ENCODE measurements at regions not wholly inside any gene's neighbourhood (a gene's known extent, or its start where the extent isn't known, plus 50 kb on each side); places are given as distances from the start of the nearest gene placed in this dataset.

DNA sequence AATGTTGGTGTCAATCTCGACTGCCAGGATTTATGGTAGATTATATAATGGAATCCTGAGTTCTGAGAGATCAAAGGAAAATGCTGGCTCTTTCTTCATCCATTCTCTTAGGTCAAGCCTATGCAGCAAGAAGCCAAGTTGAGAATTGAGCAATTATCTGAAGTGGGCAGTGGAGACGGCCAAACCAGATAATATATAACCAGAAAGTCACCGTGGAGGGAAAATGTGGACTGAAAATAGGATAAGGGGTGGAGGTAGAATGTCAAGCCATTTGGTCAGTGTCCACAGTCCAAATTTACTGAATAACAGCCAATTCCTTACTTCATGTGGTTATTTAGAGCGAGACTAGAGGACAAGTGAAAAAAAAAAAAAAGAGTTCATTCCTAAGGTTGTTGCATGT, 107.8 kb upstream of the ESR1 start:
- TF ChIP-seq, protein P1, sequence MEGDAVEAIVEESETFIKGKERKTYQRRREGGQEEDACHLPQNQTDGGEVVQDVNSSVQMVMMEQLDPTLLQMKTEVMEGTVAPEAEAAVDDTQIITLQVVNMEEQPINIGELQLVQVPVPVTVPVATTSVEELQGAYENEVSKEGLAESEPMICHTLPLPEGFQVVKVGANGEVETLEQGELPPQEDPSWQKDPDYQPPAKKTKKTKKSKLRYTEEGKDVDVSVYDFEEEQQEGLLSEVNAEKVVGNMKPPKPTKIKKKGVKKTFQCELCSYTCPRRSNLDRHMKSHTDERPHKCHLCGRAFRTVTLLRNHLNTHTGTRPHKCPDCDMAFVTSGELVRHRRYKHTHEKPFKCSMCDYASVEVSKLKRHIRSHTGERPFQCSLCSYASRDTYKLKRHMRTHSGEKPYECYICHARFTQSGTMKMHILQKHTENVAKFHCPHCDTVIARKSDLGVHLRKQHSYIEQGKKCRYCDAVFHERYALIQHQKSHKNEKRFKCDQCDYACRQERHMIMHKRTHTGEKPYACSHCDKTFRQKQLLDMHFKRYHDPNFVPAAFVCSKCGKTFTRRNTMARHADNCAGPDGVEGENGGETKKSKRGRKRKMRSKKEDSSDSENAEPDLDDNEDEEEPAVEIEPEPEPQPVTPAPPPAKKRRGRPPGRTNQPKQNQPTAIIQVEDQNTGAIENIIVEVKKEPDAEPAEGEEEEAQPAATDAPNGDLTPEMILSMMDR (IDR thresholded peaks at IDR 0.05; ENCODE audit: low read depth, low read length, missing control alignments) = no peak
- no peak overlapping the region for H3K4me3 ChIP-seq (ENCODE audit: low read depth, low read length)
- DNase-seq (ENCODE audit: low read depth) = no peak

DNA sequence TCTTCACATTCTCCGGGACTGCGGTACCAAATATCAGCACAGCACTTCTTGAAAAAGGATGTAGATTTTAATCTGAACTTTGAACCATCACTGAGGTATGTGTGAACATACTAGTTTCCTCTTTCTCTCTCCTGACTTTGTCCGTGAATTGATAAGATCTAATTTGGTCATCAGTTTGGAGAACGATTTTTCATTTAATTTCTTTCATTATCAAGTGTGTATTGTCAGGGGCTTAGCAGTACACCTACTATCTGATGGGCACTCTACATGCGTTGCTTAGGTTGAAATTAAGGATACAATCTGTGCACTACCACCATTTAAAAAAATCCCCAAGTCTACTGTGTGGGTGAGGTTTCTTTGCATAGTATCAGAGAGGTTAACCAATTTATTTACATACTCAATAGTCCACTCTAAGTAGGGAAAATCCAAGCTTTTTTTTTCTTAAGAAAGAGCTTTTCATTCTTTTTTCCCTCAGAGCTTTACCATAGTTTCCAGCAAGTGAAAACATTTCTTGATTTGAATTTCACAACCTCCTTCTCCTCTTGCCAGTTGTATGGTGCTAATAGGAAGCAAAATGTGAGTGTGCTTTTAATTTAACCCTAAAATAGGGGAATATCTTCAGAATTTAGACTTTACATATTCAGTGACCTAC, 105.4 kb upstream of the ESR1 start:
- DNase-seq (ENCODE audit: low read depth) = no peak
- TF ChIP-seq, protein P1 (IDR thresholded peaks at IDR 0.05; ENCODE audit: low read depth, low read length, missing control alignments) = no peak
- H3K4me3 ChIP-seq (ENCODE audit: low read depth, low read length) = no peak overlapping the region

DNA sequence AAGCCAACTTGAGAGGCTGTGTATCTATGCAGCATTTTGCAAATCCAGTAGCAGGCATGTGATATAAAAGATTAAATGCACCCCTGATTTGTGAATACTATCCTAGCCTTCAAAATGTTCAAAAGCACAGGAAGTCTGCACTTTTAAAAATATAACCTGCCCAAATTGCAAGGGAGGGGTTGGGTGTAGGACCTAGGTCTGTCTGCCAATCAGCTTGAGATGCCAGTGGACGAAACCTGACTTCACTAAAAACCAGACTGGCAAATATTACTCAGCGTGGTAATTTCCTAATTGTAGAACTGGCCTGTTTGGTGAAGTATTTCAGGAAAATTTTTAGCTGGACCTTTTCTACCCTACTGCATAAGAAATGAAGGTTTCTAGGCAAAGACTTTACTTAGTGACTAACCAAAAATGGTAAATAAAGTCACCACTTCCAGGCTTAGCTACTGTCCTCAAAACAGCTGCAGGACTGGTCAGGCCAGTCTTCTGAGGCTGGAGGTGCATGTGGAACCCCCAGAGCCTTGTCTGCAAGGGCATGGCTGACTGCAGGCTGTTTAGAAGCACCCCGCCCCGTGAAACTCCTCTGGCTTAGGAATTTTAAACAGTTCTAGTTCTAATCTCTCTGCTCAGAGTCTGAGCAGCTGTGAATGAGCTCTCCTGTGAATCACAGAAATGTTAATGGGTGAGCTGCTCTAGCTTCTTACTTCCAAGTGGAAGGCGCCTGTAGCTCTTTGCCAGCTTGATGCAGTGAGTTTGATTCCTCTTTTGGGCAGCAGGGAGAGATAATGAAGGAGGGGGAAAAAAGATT, 104.4 kb upstream of the ESR1 start:
- DNase-seq (ENCODE audit: low read depth) = no peak
- TF ChIP-seq, protein P1 (IDR thresholded peaks at IDR 0.05; ENCODE audit: low read depth, low read length, missing control alignments) = no peak
- no peak overlapping the region for H3K4me3 ChIP-seq (ENCODE audit: low read depth, low read length)

DNA sequence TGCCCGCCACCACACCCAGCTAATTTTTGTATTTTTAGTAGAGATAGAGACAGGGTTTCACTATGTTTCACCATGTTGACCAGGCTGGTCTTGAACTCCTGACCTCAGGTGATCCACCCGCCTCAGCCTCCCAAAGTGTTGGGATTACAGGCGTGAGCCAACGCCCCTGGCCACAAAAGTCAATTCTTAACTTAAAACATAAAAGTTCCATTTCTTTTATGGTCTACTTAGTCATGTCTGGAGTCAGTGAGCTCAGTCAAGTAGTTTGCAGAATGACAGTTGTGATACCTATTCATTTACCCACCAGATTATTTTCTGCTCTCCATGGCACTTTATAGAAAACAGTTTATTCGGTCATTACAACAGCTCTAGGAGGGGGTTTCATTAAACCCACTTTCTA, 103.1 kb upstream of the ESR1 start:
- TF ChIP-seq, protein P1 (IDR thresholded peaks at IDR 0.05; ENCODE audit: low read depth, low read length, missing control alignments) = no peak
- DNase-seq (ENCODE audit: low read depth) = no peak
- H3K4me3 ChIP-seq (ENCODE audit: low read depth, low read length) = no peak overlapping the region

DNA sequence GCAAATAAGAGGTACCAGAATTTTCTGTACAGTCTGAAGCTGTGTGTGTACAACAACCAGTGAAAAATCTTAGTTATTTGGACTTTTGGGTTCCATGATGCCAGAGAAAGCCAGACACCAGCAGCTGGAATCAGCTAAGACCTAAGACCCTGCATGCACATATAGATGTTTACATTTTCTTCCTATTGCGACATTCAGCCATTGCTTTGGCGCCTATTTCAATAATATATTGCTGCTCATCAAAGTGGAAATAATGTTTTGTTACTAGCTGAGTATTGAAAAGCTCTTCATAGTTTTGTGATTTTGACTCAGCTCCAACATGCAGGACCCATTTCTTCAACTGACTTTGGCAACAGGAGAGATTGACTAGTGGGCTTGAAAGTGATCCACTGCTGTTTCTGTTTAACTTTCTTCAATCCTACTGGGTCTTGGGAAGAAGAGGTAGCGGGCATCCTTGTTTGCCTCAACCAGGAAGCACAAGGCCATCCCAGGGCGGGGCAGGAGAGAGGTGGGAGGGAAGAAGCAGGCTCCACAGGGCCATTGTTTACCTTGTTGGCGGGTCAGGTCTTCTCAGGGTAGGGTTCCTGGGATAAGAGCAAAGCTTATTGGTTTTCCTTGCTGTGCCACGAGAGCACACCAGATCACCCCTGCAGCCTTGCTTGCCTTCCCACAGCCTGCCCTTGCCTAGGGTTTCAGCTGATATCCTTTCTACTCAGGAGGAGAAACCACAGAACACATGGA, 101.3 kb upstream of the ESR1 start:
- H3K4me3 ChIP-seq (ENCODE audit: low read depth, low read length) = no peak overlapping the region
- TF ChIP-seq, protein P1 (IDR thresholded peaks at IDR 0.05; ENCODE audit: low read depth, low read length, missing control alignments) = no peak
- no peak for DNase-seq (ENCODE audit: low read depth)

DNA sequence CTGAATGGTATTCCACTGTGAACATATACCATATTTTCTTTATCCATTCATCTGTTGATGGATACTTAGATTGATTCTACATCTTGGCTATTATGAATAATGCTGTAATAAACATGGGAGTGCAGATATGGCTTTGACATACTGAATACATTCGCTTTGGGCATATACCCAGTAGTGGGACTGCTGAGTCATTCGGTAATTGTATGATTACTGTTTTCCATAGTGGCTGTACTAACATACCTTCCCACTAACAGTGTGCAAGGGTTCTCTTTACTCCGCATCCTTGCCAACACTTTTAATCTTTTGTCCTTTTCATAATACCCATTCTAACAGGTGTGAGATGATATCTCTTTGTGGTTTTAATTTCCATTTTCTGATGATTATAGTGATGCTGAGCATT, 98.2 kb upstream of the ESR1 start:
- no peak for DNase-seq (ENCODE audit: low read depth)
- TF ChIP-seq, protein P1 (IDR thresholded peaks at IDR 0.05; ENCODE audit: low read depth, low read length, missing control alignments) = no peak
- H3K4me3 ChIP-seq (ENCODE audit: low read depth, low read length) = no peak overlapping the region
